Vagina (tissue), 2 donors: ENCODE measurements at regions not wholly inside any gene's neighbourhood (a gene's known extent, or its start where the extent isn't known, plus 50 kb on each side); places are given as distances from the start of the nearest gene placed in this dataset.

ENCODE experiments used
- POLR2A ChIP-seq, 2 donors: fragments of 450-650 bp; IDR thresholded peaks; one replicate each; pipeline ENCODE4 v1.6.1; 2017; ENCODE audit warnings: antibody characterized with exemption in 2 of 2, mild to moderate bottlenecking in 2 of 2, moderate library complexity in 2 of 2
- TF ChIP-seq, protein P1 (sequence below), 3 experiments: fragments of 450-650 bp in 2 of 3; fragments of 200-600 bp in 1 of 3; sonication (generic) in 1 of 3; IDR thresholded peaks; one replicate each; pipeline ENCODE4 v1.5.1; 2017 to 2019; ENCODE audit warnings: antibody characterized with exemption in 3 of 3, mild to moderate bottlenecking in 2 of 3, moderate library complexity in 2 of 3

DNA sequence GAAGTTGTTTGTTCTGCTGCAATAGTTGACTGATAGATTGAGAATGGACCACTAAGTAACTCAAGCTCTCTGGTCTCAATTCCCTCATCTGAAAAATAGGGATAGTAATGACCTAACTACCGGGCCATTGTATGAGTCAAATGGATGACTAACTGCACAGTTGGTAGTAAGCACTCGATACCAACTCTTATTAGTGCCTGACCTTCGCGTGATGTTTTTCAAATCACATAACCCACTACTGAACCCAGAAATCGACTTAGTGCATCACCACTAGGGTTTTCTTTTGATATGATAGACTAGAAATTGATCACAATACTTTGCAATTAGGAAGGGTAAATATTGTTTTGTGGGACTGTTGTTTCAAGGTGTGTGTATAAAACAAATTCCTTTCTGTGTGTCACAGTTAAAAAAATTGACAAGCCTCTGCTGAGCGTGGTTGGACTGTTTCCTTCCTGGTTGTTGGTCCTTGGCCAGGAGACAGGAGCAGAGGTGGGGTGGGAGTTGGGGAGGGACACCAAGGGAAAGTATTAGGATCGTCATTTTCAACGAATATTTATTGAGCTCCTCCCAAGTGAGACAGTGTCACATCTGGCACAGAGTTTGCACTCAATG lies 54.0 kb upstream of the LRP8 start:
- TF ChIP-seq, protein P1, sequence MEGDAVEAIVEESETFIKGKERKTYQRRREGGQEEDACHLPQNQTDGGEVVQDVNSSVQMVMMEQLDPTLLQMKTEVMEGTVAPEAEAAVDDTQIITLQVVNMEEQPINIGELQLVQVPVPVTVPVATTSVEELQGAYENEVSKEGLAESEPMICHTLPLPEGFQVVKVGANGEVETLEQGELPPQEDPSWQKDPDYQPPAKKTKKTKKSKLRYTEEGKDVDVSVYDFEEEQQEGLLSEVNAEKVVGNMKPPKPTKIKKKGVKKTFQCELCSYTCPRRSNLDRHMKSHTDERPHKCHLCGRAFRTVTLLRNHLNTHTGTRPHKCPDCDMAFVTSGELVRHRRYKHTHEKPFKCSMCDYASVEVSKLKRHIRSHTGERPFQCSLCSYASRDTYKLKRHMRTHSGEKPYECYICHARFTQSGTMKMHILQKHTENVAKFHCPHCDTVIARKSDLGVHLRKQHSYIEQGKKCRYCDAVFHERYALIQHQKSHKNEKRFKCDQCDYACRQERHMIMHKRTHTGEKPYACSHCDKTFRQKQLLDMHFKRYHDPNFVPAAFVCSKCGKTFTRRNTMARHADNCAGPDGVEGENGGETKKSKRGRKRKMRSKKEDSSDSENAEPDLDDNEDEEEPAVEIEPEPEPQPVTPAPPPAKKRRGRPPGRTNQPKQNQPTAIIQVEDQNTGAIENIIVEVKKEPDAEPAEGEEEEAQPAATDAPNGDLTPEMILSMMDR (IDR thresholded peaks at IDR 0.05), result no peak
- no peak for TF ChIP-seq POLR2A (IDR thresholded peaks at IDR 0.05)
